NCI-H748 (cell line): ENCODE measurements at regions not wholly inside any gene's neighbourhood (a gene's known extent, or its start where the extent isn't known, plus 50 kb on each side); places are given as distances from the start of the nearest gene placed in this dataset.

ENCODE experiments used
- DNase-seq: peaks from one replicate; lab custom pipeline; 2025; ENCODE audit not compliant: unreplicated experiment; lab: John Stamatoyannopoulos, UW

GRCh38 chr17:79541056-79541850 lies 69.6 kb downstream of the RBFOX3 start:
- no peak for DNase-seq

- DNase-seq, result no peak
These were observed 70.7 kb downstream of the RBFOX3 start for GRCh38 chr17:79539944-79540705.

GRCh38 chr17:79538291-79538690 lies 72.6 kb downstream of the RBFOX3 start:
- no peak for DNase-seq

- no peak for DNase-seq
These were observed 73.2 kb downstream of the RBFOX3 start for GRCh38 chr17:79537686-79538085.

GRCh38 chr17:79537061-79537460 lies 73.8 kb downstream of the RBFOX3 start:
- no peak for DNase-seq

- DNase-seq, result no peak
These were observed 74.5 kb downstream of the RBFOX3 start for GRCh38 chr17:79536212-79536840.

- DNase-seq, result no peak
These were observed 75.2 kb downstream of the RBFOX3 start for GRCh38 chr17:79535728-79536025.

GRCh38 chr17:79534851-79535727 lies 75.8 kb downstream of the RBFOX3 start:
- DNase-seq, result no peak

- no peak for DNase-seq
These were observed 76.7 kb downstream of the RBFOX3 start for GRCh38 chr17:79534111-79534510.

GRCh38 chr17:79533116-79533515 lies 77.7 kb downstream of the RBFOX3 start:
- no peak for DNase-seq

- no peak for DNase-seq
These were observed 78.6 kb downstream of the RBFOX3 start for GRCh38 chr17:79532107-79532790.

GRCh38 chr17:79531191-79532095 lies 79.4 kb downstream of the RBFOX3 start:
- no peak for DNase-seq

- DNase-seq, result no peak
These were observed 80.3 kb downstream of the RBFOX3 start for GRCh38 chr17:79530361-79531105.

GRCh38 chr17:79529661-79530081 lies 81.2 kb downstream of the RBFOX3 start:
- DNase-seq, result no peak

GRCh38 chr17:79528592-79529125 lies 82.2 kb downstream of the RBFOX3 start:
- no peak for DNase-seq

- DNase-seq, result no peak
These were observed 83.5 kb downstream of the RBFOX3 start for GRCh38 chr17:79527306-79527705.

- DNase-seq, result no peak
These were observed 84.8 kb downstream of the RBFOX3 start for GRCh38 chr17:79525793-79526677.
